ENCODE measurements at regions not wholly inside any gene's neighbourhood (a gene's known extent, or its start where the extent isn't known, plus 50 kb on each side); places are given as distances from the start of the nearest gene placed in this dataset.

- no peak for DNase-seq
- H3K36me3 ChIP-seq: no peaks in the 10 kb centered on the region
- no peak overlapping the region for H3K4me3 ChIP-seq (ENCODE audit: low read depth, low read length)
- H3K4me1 ChIP-seq: peaks cover 5% of the 10 kb centered on the region
- no peak for TF ChIP-seq CTCF (IDR thresholded peaks at IDR 0.05; ENCODE audit: low read depth, low read length)
- H3K27me3 ChIP-seq: no peaks in the 10 kb centered on the region
- no peaks in the 10 kb centered on the region for H3K9me3 ChIP-seq
Measured at GRCh38 chr5:173726846-173727557, 110.6 kb upstream of the BOD1 start.

DNA sequence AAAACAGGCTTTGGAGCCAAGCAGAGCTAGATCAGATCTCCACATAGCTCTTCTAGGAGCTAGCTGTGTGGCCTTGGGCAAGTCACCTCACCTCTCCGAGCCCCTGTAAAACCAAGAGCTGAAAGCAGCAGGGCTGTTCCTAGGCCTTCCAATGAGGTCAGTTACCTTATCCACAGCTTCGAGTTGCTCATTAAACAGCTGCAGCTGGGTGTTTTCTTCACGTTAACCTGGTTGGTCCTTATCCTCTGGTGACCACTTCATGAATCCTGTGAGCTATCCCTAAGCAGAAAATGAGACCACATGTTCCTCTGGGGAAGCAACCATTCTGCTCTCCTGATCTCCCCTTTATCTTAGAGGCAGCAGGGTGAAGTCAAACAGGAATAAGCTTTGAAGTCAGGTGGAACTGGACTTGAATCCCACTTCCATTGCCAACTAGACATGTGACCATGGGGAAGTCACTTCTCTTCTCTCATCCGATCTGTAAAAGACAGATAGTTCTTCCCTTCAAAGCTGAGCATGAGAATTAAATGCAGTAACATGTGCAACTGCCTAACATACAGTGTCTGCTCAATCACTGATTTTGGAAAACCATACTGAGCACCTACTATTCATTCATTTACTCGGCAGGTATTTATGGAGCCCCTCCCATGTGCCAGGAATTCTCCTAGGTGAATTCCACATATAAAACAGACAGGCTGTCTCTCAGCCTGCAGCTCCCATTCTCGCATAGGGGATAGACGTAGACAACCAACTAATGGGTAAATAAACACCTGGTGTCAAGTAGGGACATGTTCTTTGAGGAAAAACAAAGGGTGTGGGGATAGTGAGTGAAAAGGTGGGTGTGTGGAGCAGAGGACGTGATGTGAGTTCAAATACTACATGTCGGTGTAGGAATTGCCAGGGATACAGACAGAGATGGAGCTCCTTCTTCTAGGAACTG, 111.7 kb upstream of the BOD1 start:
- H3K9me3 ChIP-seq: no peaks in the 10 kb centered on the region
- TF ChIP-seq CTCF (IDR thresholded peaks at IDR 0.05; ENCODE audit: low read depth, low read length): no peak
- no peak overlapping the region for H3K4me3 ChIP-seq (ENCODE audit: low read depth, low read length)
- H3K4me1 ChIP-seq: peaks cover 5% of the 10 kb centered on the region
- DNase-seq: no peak
- H3K27me3 ChIP-seq: no peaks in the 10 kb centered on the region
- no peaks in the 10 kb centered on the region for H3K36me3 ChIP-seq

- Histone ChIP-seq H3K36me3 (no peaks in the 10 kb centered on the region), H3K4me1 (peaks cover 5% of the 10 kb centered on the region), H3K27me3 (no peaks in the 10 kb centered on the region), H3K9me3 (no peaks in the 10 kb centered on the region), H3K4me3 (ENCODE audit: low read depth, low read length) (no peak overlapping the region)
- DNase-seq: no peak
- TF ChIP-seq CTCF (IDR thresholded peaks at IDR 0.05; ENCODE audit: low read depth, low read length): no peak
Measured at GRCh38 chr5:173729079-173729765, 112.8 kb upstream of the BOD1 start.

DNA sequence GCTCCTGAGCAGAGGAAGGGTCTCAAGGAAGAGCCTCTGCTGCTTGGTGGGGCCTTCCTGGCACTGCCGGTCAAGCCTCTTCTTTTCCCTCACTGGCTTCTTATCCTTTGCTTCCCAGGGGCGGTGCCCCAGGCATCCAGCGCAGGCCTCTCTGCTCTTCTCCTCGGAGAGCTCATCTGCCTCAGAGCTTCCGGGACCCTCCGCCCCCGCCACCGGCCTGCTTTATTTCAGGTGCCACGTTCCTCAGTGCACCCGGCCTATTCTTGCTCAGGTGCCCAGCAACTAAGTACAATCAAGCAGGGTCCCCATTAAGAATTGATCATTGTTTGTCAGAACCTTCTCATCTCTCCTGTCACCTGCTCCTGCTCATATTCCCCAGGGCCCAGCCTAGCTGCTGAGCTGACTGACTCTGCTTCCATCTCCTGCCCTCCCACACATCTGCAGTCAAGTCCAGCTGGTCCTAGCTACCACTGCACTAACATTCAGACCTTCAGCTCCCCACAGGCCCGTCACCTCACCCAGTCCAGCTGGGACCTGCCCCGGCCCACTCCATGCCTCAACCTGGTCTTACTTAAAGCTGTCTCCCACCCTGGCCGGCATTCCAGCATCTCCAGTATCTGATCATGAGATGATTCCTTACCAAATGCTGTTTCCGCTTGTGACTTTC, 114.3 kb upstream of the BOD1 start:
- Histone ChIP-seq H3K4me3 (ENCODE audit: low read depth, low read length) (no peak overlapping the region), H3K36me3 (no peaks in the 10 kb centered on the region), H3K9me3 (no peaks in the 10 kb centered on the region), H3K4me1 (peaks cover 5% of the 10 kb centered on the region), H3K27me3 (no peaks in the 10 kb centered on the region)
- peak; percentile 52 for DNase-seq
- TF ChIP-seq CTCF (IDR thresholded peaks at IDR 0.05; ENCODE audit: low read depth, low read length): no peak

- no peak for TF ChIP-seq CTCF (IDR thresholded peaks at IDR 0.05; ENCODE audit: low read depth, low read length)
- DNase-seq: no peak
- H3K27me3 ChIP-seq: no peaks in the 10 kb centered on the region
- no peaks in the 10 kb centered on the region for H3K36me3 ChIP-seq
- H3K9me3 ChIP-seq: no peaks in the 10 kb centered on the region
- peaks cover 22% of the 10 kb centered on the region for H3K4me1 ChIP-seq
- H3K4me3 ChIP-seq (ENCODE audit: low read depth, low read length): no peak overlapping the region
Measured at GRCh38 chr5:173733021-173733420, 116.6 kb upstream of the BOD1 start.

All from BE2C (cell line).